Pons (tissue), 1 donor: ENCODE measurements at regions not wholly inside any gene's neighbourhood (a gene's known extent, or its start where the extent isn't known, plus 50 kb on each side); places are given as distances from the start of the nearest gene placed in this dataset.
A peak's percentile ranks its signal among the peaks of the same experiment; 100 is the strongest.
"Not testable (repeated sequence)": the region's sequence is repeated elsewhere in the genome, so short reads cannot be mapped to it uniquely, and the experiment has no call there.

Source experiments
- DNase-seq: peaks from one replicate; pipeline ENCODE4 v3.0.0-alpha.2; 2016; ENCODE audit warnings: low spot score

- no peak for DNase-seq
Observed at GRCh38 chr1:228940926-228941325, 205.6 kb downstream of the RHOU start.

GRCh38 chr1:228941666-228942065, 206.4 kb downstream of the RHOU start:
- DNase-seq = no peak

GRCh38 chr1:228943436-228943835, 208.2 kb downstream of the RHOU start:
- no peak for DNase-seq

DNA sequence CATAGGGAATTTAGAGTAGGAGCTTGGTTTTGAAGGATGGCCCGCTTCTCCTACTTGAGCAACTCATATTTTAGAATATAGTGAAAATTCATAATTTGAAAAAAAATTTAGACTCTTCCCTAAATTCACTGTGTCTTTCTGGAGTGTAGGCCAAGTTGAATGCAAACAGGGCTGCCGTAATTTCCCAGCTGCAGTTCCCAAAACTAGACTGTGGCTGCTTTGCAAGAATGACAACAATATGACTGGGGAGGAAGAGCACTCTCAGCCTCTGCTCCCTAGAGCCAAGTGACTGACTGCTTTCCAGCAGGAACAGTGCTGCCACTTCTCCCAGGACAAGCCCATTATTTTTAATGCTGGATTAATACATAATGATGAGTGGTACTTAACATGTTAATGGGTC, 209.0 kb downstream of the RHOU start:
- DNase-seq = no peak

GRCh38 chr1:228944935-228945371, 209.7 kb downstream of the RHOU start:
- DNase-seq = no peak

- DNase-seq = no peak
Observed at GRCh38 chr1:228945885-228946284, 210.6 kb downstream of the RHOU start.

DNA sequence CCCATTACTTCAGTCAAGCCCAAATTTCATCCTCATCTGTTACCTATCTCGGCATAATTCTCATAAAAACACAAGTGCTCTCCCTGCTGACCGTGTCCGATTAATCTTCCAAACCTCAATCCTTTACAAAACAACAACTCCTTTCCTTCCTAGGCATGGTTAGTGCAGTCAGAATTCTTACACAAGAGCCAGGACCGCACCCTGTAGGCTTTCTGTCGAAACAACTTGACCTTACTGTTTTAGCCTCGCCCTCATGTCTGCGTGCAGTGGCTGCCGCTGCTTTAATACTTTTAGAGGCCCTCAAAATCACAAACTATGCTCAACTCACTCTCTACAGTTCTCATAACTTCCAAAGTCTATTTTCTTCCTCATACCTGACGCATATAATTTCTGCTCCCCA, 214.3 kb downstream of the RHOU start:
- DNase-seq = not testable (repeated sequence)

DNA sequence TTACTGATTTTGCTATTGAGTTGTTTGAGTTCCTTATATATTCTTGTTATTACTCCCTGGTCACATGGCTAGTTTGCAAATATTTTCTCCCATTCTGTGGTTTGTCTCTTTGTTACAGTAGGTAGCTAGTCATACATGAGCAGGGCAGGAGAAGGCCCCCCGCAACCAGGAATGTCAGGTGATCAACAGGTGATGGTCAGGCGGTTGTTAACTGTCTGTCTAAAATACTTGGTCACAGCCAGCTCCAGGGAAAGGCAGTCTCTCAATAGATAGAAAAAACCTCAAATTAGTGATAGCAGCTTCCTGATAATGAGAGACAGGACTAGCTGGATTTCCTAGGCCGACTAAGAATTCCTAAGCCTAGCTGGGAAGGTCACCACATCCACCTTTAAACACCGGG, 217.9 kb downstream of the RHOU start:
- no peak for DNase-seq

DNA sequence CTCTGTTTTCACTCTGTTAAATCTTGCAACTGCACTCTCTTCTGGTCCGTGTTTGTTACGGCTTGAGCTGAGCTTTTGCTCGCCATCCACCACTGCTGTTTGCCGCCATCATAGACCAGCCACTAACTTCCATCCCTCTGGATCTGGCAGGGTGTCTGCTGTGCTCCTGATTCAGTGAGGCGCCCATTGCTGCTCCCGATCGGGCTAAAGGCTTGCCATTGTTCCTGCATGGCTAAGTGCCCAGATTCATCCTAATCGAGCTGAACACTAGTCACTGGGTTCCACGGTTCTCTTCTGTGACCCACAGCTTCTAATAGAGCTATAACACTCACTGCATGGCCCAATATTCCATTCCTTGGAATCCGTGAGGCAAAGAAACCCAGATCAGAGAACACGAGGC, 218.5 kb downstream of the RHOU start:
- DNase-seq = peak; percentile 94

- no peak for DNase-seq
Observed at GRCh38 chr1:228955691-228956090, 220.4 kb downstream of the RHOU start.

- no peak for DNase-seq
Observed at GRCh38 chr1:228956864-228957263, 221.6 kb downstream of the RHOU start.

DNA sequence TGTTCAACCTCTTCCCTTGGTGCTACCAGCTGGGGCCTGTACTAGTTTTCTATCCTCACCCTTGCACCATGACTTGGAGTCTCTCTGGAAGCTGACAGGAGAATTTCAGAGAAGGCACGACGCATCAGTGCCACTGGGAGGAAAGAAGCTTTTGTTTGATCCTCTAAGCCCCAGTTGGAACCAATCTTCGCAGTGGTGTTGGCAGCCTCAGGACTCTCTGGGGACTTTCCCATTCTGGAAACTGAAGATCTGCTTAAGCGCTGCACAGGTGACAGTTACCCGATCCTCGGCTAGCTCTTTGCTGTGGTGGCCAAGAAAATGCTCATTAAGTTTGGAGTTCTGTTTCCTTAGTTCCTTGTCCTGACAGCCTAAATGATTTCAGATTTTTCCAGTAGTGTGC, 222.3 kb downstream of the RHOU start:
- DNase-seq = no peak

DNA sequence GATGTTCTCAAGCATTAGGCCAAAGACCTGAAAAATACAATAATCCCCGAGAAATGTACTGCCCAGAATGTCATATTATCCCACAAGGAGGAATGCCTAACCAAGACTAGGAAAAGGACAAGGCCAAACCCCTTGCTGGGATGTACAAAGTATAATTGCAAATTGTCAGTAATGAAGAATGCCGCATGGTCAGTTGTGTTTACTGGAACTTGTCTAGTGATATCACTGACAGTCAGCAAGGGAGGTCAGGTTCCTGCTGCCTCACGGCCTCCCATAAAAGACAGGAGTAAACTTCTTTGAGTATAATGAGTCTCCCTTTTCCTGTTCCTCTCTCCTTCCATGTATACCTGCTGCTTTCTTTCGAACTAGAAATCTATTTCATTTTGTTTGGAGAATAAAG, 222.8 kb downstream of the RHOU start:
- DNase-seq = no peak

DNA sequence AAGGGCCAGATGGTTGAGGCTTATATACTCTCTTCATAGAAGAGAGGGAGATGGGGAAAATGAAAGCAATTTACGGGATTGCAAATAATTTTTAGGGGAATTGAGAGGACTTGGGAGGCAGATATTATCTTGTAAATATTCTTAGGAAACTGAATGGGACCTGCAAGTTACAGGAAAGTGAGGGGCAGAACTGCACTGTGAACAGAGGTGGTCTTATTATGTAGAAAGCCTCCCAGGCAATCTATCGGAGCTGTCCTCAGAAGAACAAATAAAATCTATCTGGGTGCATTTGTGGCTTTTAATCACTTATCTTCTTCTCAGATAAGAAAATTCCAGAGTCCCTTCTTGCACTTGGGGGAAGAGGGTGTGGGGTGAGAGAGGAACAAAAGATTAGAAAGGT, 223.5 kb downstream of the RHOU start:
- no peak for DNase-seq

DNA sequence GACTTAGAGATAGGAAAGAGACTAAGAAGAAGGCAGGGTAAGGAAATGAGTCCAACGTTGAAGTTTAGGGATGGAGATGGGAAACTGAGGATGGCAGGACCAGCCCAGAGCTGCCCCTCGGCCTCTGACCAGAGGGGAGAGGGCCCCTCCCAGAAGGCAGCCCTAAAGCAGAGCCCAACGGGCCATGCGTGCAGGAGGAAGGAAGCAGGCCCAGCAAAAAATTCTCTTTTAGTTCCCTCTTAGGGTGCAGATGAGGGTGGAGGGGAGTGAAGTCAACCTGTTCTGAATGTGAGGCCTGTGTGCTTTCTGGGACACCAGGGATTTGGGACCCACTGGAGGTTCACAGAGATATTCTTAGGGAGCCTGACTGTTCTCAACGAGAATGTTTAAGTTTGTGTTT, 225.4 kb downstream of the RHOU start:
- no peak for DNase-seq

DNA sequence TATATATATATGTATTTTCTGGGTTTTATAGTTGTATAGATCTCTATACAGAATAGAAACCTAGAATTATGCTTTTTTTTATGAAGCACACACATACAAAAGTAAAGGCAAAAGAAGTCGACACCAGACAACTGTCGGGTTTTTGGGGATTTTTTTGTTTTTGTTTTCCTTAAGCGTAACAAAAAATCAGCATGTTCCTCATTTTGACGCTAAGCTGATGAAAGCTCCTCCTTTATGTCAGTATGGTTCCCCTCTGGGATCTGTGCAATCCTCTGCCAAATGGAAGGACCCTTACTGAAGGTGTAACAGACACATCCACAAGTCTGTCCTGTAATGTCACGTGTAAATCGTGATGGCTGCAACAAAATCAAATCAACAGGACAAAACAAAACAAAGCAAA, 226.2 kb downstream of the RHOU start:
- no peak for DNase-seq

DNA sequence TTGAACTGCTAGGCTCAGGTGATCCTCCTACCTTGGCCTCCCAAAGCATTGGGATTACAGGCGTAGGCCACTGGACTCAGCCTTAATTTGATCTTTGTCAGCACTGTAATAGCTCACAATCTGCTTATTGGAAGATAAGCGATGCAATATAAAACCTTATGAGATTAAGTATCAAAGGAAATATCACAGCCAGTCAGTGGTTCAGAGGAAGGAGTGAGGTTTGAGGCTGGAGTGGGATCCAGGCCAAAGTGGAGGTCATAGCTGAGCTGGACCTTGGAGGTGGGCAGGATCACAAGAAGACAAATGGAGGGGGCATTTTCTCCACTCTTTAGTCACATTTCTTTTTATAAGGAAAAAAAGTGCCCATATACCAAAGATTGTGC, 228.5 kb downstream of the RHOU start:
- DNase-seq = no peak

- DNase-seq = no peak
Observed at GRCh38 chr1:228964178-228965089, 229.2 kb downstream of the RHOU start.

- peak; percentile 61 for DNase-seq
Observed at GRCh38 chr1:228968891-228969606, 233.8 kb downstream of the RHOU start.

GRCh38 chr1:228969953-228970800, 234.9 kb downstream of the RHOU start:
- no peak for DNase-seq

GRCh38 chr1:228972576-228972975, 237.3 kb downstream of the RHOU start:
- DNase-seq = no peak

DNA sequence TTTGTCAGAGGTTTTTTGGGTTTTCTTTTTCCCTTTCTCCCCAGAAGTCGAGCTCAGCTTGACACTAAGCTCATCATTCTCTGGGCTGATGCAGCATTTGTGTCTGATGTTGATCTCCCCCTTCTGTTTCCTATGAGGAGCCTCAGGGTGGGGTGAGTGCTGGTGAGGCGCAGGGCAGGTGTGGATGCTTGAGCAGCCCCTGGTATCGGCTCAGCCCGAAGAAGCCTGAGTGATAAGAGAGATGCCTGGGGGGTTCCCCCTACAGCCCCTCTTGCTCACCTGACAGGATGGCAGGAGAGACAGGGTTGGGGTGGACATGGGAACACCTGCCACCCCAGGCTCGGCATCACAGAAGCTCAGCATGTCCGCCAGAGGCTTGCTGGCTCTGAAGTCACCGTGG, 239.0 kb downstream of the RHOU start:
- DNase-seq = no peak
